Esophagus mucosa (tissue), 1 donor: ENCODE measurements at regions not wholly inside any gene's neighbourhood (a gene's known extent, or its start where the extent isn't known, plus 50 kb on each side); places are given as distances from the start of the nearest gene placed in this dataset.

ENCODE experiments used
- ATAC-seq: fragments of 200-7000 bp; cut with Tn5 transposase; one replicate; pipeline ENCODE4 v1.9.1; 2020
- donor health status: DM: yes; HTN: yes; CAD: no.

- no peak for ATAC-seq
Observed at GRCh38 chr12:87784350-87784749, 244.9 kb downstream of the C12orf50 start.

- no peak for ATAC-seq
Observed at GRCh38 chr12:87783467-87783866, 245.7 kb downstream of the C12orf50 start.

GRCh38 chr12:87782838-87783237, 246.4 kb downstream of the C12orf50 start:
- no peak for ATAC-seq

GRCh38 chr12:87779858-87780498, 249.2 kb downstream of the C12orf50 start:
- ATAC-seq: no peak

DNA sequence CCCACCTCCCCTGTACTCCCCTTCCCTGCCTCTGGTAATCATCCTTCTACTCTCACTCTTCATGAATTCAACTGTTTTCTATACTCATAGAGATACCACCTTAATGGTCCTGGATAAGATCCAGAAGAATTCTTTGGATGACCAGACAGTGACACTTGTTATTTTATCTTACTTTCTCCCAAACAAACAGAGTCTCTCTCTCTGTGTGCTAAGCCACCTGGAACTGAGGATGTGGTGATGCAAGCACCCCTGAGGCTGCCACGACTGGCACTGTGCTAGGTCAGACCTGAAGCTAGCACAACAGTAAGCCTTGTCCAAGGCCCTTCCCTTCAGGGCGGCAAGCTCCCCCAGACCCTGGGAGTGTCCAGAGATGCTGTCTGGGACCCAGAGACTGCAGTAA, 250.2 kb downstream of the C12orf50 start:
- ATAC-seq: no peak

DNA sequence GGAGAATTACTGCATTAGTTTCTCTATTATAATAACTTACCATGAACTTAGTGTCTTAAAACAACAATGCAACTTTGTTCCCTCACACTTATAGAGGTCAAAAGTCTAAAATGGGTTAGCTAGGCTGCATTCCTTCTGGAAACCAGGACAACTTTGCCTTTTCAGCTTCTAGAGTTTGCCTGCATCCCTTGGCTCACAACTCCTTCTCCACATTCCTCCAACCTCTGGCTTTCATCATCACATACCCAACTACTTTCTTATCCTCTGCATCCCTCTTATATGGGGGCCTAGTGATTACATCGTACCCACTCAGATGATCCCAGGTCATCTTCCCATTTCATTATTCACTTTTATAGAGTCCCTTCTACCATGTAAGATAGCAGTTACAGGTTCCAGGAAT, 251.1 kb downstream of the C12orf50 start:
- ATAC-seq: no peak

DNA sequence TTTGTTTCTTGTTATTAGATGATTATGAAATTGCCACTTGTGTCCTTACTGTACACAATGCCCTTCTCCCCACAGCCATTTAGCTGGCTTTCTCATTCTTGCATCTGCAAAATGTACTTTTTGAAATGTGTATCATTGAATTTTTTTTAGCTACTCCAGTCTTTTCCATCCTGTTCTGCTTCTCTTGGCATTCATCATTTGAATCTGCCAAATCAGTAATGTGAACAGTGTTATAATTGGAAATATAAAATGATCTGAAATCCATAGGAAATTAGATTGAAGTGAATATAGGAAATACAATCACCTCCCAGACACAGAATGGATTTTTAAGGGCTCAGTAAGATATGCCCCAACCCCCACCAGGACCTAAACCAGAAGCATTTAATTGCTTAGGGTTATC, 253.4 kb downstream of the C12orf50 start:
- no peak for ATAC-seq

DNA sequence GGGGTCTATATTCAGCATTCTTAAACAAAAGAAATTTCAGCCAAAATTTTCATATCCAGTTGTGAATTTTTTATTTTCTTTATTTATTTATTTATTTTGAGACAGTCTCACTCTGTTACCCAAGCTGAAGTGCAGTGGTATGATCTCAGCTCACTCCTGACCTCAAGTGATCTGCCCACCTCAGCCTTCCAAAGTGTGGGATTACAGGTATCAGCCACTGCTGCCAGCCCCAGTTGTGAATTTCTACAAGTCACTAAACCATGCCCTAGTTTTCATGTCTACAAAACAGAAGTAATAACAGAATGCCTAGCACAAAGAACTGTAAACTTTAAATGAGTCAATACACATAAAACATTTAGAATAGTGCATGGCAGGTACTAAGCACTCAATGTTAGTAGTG, 254.2 kb downstream of the C12orf50 start:
- ATAC-seq: no peak

- ATAC-seq: no peak
Observed at GRCh38 chr12:87772401-87772800, 256.8 kb downstream of the C12orf50 start.

GRCh38 chr12:87768501-87769287, 260.5 kb downstream of the C12orf50 start:
- ATAC-seq: no peak

- ATAC-seq: no peak
Observed at GRCh38 chr12:87766044-87766443, 263.2 kb downstream of the C12orf50 start.

- no peak for ATAC-seq
Observed at GRCh38 chr12:87760943-87761342, 268.3 kb downstream of the C12orf50 start.

- no peak for ATAC-seq
Observed at GRCh38 chr12:87758271-87758670, 270.9 kb downstream of the C12orf50 start.

- ATAC-seq: no peak
Observed at GRCh38 chr12:87756721-87757120, 272.5 kb downstream of the C12orf50 start.

- no peak for ATAC-seq
Observed at GRCh38 chr12:87756111-87756510, 273.1 kb downstream of the C12orf50 start.

DNA sequence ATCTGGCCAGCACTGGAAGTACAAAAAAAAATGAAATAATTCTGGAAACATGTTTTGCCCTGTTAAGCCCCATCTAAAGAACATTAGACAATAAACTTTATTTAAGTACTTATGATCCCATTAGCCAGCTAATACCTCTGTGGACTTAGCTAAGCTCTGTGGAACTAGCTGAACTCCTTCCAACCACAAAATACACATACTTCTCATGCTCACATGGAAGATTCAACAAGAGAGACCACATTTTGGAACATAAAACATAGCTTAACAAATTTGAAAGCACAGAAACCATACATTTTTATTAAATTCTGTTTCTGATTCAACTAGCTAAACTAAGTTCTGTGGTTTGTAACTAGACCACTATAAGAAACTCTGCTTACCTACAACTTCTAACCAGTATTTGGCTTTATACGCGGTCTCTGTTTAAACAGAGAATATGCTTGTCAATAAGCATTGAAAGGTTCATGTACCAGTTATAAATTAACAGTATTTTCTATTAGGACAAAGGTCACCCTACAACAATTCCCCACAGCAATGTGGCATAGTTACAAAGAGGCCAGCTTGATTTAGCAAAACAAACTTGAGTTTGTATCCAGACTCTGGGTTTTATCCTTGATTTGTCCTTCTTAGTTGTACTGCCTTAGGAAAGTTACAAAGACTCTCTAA, 300.1 kb downstream of the C12orf50 start:
- ATAC-seq: no peak

DNA sequence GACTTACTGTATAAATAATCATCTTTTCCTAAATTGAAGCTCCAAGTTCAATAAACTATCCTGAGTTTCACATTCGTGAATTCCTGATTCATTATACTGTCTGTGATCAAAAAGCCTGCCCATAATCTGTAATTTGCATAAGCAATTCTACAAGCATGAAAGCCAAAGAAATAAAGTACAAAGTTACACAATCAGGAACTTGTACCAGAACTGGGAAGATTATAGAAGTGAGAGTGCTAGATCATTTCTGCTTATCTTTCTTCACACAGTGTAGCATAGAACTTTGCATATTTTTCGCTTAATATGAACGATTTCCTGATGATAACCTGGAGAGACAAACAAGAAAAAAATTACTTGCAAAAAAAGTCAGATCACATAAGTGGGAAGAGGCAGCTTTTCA, 308.2 kb downstream of the C12orf50 start:
- ATAC-seq: no peak

DNA sequence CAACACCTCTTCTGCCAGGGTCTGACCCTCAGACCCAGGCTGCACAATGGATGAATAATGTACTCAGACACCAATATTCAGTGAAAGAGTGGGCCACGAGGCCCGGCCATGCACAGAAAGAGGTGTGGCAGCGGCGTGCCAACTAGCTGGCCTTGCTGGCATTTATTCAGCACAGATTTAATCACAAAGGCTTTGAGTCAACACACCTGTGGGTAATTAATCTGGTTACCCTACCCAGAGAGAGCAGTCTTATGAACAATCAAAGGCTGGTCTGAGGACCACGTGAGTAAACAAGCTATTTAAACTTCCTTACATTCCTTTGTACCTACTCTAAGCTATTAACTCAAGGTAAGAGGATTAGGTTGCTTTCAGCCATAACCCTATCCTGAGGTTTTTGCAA, 324.8 kb downstream of the C12orf50 start:
- peak; percentile 87 for ATAC-seq

GRCh38 chr12:87690236-87690810, 338.9 kb downstream of the C12orf50 start:
- no peak for ATAC-seq

DNA sequence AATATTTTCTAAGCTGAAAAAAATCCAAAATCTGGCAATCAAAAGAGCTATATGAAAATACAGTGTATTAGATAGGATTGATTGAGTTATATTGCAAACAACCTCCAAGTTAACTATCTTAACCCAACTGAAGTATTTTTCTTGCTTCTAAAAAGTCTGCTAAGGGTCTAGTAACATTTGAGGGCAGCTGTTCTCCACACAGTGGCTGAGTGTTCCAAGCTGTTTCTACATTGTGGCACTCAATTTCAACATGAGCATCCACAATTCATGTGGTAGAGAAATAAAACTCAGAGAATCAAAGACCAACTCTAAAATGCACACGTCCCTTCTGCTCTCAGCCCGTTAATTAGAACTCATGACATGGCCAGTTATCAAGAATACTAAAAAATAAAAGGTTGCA, 340.0 kb downstream of the C12orf50 start:
- no peak for ATAC-seq

GRCh38 chr12:87687362-87687761, 341.8 kb downstream of the C12orf50 start:
- no peak for ATAC-seq

DNA sequence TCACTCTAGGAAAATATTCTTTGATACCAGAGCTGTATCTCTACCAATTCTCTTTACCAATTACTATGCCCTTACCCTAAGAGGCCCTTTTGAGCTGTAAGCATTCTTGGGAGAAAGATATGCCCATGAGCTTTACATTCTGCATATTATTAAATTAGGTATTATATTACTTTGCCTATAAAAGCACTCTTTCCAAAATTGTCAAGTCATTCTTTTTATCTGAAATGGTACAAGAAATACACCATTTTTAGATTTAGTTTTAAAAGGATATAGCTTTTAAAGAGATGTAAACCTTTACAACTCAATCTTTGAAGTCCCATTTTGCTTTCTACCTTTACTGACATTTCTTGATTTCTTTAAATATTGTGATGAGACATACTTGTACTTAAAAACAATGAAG, 343.5 kb downstream of the C12orf50 start:
- no peak for ATAC-seq

DNA sequence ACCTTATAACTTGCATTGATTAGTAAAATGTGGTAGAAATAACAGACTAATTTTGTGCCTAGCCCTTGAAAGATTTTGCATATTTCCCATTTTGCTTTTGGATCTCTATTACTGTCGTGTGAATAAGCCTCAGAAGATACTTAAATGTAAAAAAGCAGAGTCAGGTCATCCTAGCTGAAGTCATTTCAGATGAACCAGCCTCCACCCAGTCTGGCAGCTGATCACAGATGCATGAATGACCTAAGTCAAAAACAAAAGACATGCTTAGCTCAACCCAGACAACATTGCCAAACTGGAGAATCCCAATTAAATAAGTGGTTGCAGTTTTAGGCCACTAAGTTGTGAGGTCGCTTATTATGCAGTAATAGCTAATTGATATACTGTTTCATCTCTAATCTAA, 349.9 kb downstream of the C12orf50 start:
- no peak for ATAC-seq

DNA sequence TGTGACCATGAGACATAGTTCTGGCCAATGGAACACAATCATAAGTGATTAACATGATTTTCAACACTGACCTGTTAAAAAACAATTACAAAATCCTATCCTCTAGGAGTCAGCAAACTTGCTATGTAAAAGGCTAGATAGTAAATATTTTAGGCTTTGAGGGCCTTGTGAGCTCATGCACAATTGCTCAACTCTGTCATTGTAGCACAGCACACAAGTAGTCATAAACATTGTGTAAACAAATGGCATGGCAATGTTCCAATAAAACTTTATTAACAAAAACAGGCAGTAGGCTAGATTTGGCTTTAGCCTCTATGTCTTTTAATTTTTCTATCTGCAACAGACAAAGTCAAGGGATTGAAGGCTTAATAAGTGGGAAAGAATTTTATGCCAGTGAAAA, 350.7 kb downstream of the C12orf50 start:
- peak; percentile 73 for ATAC-seq
